MG63 (cell line): ENCODE measurements at regions not wholly inside any gene's neighbourhood (a gene's known extent, or its start where the extent isn't known, plus 50 kb on each side); places are given as distances from the start of the nearest gene placed in this dataset.

Source experiments
- DNase-seq: peaks from one replicate; pipeline ENCODE4 v3.0.0-alpha.2; 2020
- H3K27me3 ChIP-seq: fragments of 250-450 bp; sonication (Bioruptor Pico); 2 replicates; pipeline ENCODE4 v1.5.1; 2020; ENCODE audit warnings: mild to moderate bottlenecking, moderate library complexity
- H3K36me3 ChIP-seq: fragments of 250-450 bp; sonication (Bioruptor Pico); 2 replicates; pipeline ENCODE4 v1.5.1; 2020; ENCODE audit warnings: mild to moderate bottlenecking, moderate library complexity
- H3K4me3 ChIP-seq: fragments of 250-450 bp; sonication (Bioruptor Pico); 2 replicates; pipeline ENCODE4 v1.5.1; 2020; ENCODE audit warnings: mild to moderate bottlenecking, moderate library complexity
- H3K9me3 ChIP-seq: fragments of 250-450 bp; sonication (Bioruptor Pico); 2 replicates; pipeline ENCODE4 v1.5.1; 2020; ENCODE audit warnings: mild to moderate bottlenecking, moderate library complexity

DNA sequence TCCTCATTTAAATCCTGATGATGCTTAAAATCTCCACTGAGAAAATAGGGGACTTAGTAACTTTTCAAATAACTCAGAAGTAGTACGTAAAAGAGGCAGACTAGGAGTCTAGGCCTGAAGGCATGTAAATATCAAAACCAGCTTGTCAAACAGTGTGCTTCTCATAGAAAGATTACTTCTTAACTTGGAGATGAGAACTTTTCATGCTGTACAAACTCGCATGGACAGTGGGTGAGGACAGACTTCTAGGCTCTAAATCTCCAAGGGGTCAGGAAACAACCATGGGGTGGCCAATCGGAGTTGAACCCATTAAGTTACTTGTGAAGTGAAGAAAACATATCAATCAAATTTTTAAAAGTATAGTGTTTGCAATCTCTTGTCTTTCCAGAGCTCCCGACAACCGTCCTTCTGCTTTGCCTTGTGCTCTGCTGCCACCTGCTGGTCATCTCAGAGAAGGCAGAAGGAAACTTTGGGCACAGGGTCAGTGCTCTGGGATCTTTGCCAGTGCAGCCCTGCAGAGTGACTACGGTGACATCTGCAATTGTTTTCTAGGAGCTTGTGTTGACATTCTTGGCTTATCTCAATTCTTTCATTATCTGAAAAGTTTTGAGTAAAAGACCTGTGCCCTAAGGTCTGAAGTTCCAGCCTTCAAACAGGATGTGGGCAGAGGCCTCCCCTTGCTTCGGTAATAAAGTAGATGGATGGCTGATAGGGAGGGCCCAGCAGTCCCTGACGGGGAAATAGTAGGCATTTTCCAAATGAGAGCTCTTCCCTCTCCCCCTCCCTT, 105.1 kb upstream of the PDE4B start:
- peak; percentile 49 for DNase-seq

DNA sequence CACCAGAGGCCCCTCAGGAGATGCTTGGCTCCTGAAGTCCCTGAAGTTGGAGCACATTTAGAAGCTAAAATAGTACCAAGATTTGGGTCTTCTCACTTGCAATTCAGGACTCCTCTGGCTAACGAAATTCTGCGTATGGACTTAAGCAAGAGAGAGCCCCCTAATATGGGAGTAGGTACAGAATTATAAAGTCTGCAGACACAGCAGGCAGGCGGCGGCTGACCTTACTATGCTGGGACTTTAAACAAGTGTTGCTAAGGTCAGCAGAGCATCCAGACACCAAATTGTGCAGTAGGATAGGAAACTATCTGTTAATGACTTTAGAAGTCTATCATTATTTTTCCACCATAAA, 104.5 kb upstream of the PDE4B start:
- no peak for DNase-seq
- H3K9me3 ChIP-seq: no peaks in the 10 kb centered on the region
- no peak overlapping the region for H3K4me3 ChIP-seq
- H3K27me3 ChIP-seq: no peaks in the 10 kb centered on the region
- H3K36me3 ChIP-seq: no peaks in the 10 kb centered on the region

More for the DNA sequence above, 105.1 kb upstream of the PDE4B start:
- Histone ChIP-seq H3K36me3 (no peaks in the 10 kb centered on the region), H3K4me3 (no peak overlapping the region), H3K9me3 (no peaks in the 10 kb centered on the region), H3K27me3 (no peaks in the 10 kb centered on the region)

GRCh38 chr1:65688848-65689247, 103.8 kb upstream of the PDE4B start:
- Histone ChIP-seq H3K9me3 (no peaks in the 10 kb centered on the region), H3K4me3 (no peak overlapping the region), H3K36me3 (no peaks in the 10 kb centered on the region), H3K27me3 (no peaks in the 10 kb centered on the region)
- no peak for DNase-seq

- Histone ChIP-seq H3K4me3 (no peak overlapping the region), H3K9me3 (no peaks in the 10 kb centered on the region), H3K27me3 (no peaks in the 10 kb centered on the region), H3K36me3 (no peaks in the 10 kb centered on the region)
- no peak for DNase-seq
Observed at GRCh38 chr1:65691152-65691900, 101.4 kb upstream of the PDE4B start.

DNA sequence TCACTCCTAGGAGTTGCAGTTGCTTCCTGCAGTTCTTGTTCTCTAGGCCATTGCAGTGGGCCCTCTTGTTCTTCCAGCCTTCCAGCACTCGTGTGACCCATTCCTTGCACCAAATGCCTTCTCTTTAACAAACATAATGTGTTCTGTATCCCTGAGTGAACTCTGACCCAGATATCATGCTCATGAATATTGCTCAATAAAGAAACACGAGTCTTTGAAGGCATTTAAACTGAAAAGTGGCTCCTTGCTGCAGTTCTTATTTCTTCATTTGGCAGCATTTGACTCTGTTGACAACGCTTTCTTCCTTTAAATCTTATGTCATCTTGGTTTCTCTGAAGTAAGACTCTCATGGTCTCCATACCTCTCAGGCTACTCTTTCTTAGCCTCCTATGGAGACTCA, 100.7 kb upstream of the PDE4B start:
- Histone ChIP-seq H3K4me3 (no peak overlapping the region), H3K27me3 (no peaks in the 10 kb centered on the region), H3K9me3 (no peaks in the 10 kb centered on the region), H3K36me3 (no peaks in the 10 kb centered on the region)
- no peak for DNase-seq

DNA sequence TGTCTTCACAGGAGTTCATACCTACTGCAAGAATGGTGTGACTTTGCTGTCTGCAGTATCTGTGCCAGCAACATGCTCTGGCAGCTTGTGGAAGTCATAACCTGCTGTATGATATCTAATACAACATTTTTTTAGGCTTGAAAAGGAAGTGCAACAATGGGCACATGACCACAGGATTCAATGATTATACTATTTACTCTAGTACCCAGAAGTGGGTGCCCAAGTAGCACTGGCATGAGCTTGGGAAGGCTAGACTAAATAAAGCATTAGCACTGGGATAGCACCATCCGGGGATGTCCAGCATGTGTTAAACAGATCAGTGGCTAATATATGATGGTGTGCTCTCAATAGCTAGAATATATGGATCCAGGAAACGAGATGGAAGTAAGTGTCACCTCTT, 98.6 kb upstream of the PDE4B start:
- Histone ChIP-seq H3K36me3 (no peaks in the 10 kb centered on the region), H3K27me3 (no peaks in the 10 kb centered on the region; the same call in 1 of the 2 replicates), H3K4me3 (no peak overlapping the region), H3K9me3 (no peaks in the 10 kb centered on the region)
- no peak for DNase-seq

- no peak overlapping the region for H3K4me3 ChIP-seq
- no peaks in the 10 kb centered on the region; the same call in 1 of the 2 replicates for H3K27me3 ChIP-seq
- no peak for DNase-seq
- H3K9me3 ChIP-seq: no peaks in the 10 kb centered on the region
- H3K36me3 ChIP-seq: no peaks in the 10 kb centered on the region
Observed at GRCh38 chr1:65694933-65695332, 97.8 kb upstream of the PDE4B start.

DNA sequence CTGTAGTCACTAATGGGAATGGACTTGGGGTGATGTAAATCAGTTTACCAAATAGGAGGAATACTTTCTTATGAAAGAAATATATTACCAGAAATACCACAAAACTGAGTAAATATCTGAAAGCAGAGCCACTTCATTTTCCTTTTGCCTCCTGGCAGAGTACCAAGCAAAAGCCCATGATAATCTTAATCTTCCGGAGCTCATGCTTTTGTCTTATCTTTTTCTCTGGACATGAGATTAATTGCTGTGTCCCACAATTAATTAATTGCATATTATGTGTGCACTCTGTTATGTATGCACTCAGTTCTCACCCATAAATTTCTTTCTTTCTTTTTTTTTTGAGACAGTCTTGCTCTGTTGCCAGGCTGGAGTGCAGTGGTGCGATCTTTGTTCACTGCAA, 94.1 kb upstream of the PDE4B start:
- DNase-seq: no peak
- Histone ChIP-seq H3K27me3 (no peaks in the 10 kb centered on the region; the same call in 1 of the 2 replicates), H3K9me3 (no peaks in the 10 kb centered on the region), H3K4me3 (no peak overlapping the region), H3K36me3 (no peaks in the 10 kb centered on the region)

- H3K9me3 ChIP-seq: no peaks in the 10 kb centered on the region
- H3K4me3 ChIP-seq: no peak overlapping the region
- no peaks in the 10 kb centered on the region for H3K36me3 ChIP-seq
- H3K27me3 ChIP-seq: no peaks in the 10 kb centered on the region; the same call in 1 of the 2 replicates
- DNase-seq: no peak
Observed at GRCh38 chr1:65703853-65704252, 88.8 kb upstream of the PDE4B start.

DNA sequence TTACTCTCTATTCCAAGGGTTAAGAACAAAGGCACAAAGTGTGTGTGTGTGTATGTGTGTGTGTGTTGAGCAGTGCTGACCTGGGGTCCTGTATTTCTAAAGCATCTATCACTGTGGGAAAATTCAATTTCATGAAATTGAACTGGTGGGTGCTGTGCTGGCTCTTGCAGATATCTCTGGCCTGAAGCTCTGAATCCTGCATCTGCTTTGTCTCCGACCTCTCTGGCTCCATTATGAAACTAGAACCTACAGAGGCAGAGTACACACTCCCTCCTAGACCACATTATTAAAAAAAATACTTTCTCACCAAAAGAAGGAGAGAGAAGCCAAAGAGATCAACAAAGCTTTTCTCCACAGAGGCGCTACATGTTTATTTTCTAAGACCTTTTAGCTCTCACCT, 88.4 kb upstream of the PDE4B start:
- H3K27me3 ChIP-seq: no peaks in the 10 kb centered on the region
- H3K4me3 ChIP-seq: no peak overlapping the region
- DNase-seq: no peak
- H3K9me3 ChIP-seq: no peaks in the 10 kb centered on the region
- no peaks in the 10 kb centered on the region for H3K36me3 ChIP-seq

- no peak overlapping the region for H3K4me3 ChIP-seq
- no peaks in the 10 kb centered on the region; the same call in none of the 2 replicates for H3K27me3 ChIP-seq
- H3K9me3 ChIP-seq: no peaks in the 10 kb centered on the region
- no peaks in the 10 kb centered on the region for H3K36me3 ChIP-seq
- DNase-seq: no peak
Observed at GRCh38 chr1:65717815-65718454, 74.8 kb upstream of the PDE4B start.

DNA sequence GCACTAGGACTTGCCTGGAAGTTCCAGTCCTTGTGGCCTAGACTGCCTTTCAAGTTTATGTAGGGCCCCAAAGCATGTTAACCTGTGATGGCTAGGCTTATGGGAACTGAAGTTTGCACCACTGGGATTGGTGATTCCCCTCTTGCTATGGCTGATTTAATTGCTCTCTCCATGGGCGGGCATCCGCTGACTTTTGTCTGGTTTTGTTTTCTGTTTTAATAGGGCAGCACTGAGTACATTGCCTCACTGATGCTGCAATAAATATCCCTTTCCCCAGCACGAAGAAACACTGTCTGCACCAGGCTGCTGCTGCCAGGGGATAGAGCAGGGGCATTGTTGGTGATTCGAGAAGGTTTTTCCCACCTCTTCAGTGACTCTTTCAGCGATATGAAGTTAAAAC, 73.3 kb upstream of the PDE4B start:
- H3K4me3 ChIP-seq: no peak overlapping the region
- no peak for DNase-seq
- H3K27me3 ChIP-seq: no peaks in the 10 kb centered on the region; the same call in 1 of the 2 replicates
- no peaks in the 10 kb centered on the region for H3K9me3 ChIP-seq
- H3K36me3 ChIP-seq: no peaks in the 10 kb centered on the region

- H3K36me3 ChIP-seq: no peaks in the 10 kb centered on the region
- H3K27me3 ChIP-seq: no peaks in the 10 kb centered on the region
- H3K9me3 ChIP-seq: no peaks in the 10 kb centered on the region
- H3K4me3 ChIP-seq: no peak overlapping the region
- no peak for DNase-seq
Observed at GRCh38 chr1:65722461-65722860, 70.2 kb upstream of the PDE4B start.

DNA sequence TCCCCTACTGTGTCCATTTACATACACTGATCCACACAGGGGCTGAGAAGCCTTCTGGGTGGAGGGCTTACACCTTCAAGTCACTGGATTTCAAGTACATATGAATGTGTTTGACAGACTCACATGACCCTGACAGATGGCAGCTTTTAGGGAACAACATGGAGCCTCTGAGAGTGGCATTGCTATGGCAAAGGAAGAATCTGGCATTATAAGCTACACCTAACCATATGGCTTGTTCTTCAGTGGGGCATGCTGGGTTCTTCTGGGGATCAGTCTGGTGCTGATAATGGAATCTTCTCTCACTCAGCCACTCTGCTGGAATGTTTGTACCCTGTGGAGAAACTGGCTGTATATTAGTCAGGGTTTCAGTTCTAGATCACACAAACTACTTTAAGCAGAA, 68.5 kb upstream of the PDE4B start:
- Histone ChIP-seq H3K36me3 (no peaks in the 10 kb centered on the region), H3K9me3 (no peaks in the 10 kb centered on the region), H3K4me3 (no peak overlapping the region), H3K27me3 (no peaks in the 10 kb centered on the region)
- DNase-seq: no peak

DNA sequence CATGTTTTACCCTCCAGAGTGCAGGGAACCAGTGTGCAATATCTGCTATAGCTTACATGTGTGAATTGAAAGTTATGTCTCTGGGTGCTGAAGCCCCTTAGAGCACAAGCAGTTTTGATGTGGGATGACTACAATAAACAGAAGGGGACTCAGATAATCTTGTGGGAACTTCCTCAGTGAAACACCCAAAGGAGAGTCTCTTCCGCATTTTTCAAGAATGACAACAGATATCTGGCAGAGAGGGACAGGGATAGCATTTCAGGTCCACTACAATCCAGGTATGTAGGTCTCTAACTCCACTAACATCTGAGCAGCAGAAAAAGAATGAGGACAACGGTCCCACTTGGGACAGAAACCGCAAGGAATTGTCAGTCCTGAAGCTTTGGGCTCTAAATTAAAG, 67.6 kb upstream of the PDE4B start:
- no peak for DNase-seq
- no peaks in the 10 kb centered on the region for H3K36me3 ChIP-seq
- no peaks in the 10 kb centered on the region for H3K27me3 ChIP-seq
- H3K4me3 ChIP-seq: no peak overlapping the region
- H3K9me3 ChIP-seq: no peaks in the 10 kb centered on the region

GRCh38 chr1:65728504-65728903, 64.2 kb upstream of the PDE4B start:
- H3K9me3 ChIP-seq: no peaks in the 10 kb centered on the region
- DNase-seq: no peak
- H3K27me3 ChIP-seq: no peaks in the 10 kb centered on the region
- no peak overlapping the region for H3K4me3 ChIP-seq
- H3K36me3 ChIP-seq: no peaks in the 10 kb centered on the region

- no peak for DNase-seq
- H3K27me3 ChIP-seq: no peaks in the 10 kb centered on the region
- H3K9me3 ChIP-seq: no peaks in the 10 kb centered on the region
- H3K4me3 ChIP-seq: no peak overlapping the region
- no peaks in the 10 kb centered on the region for H3K36me3 ChIP-seq
Observed at GRCh38 chr1:65729259-65729658, 63.4 kb upstream of the PDE4B start.
